ENCODE measurements at regions not wholly inside any gene's neighbourhood (a gene's known extent, or its start where the extent isn't known, plus 50 kb on each side); places are given as distances from the start of the nearest gene placed in this dataset.
"Not testable (repeated sequence)": the region's sequence is repeated elsewhere in the genome, so short reads cannot be mapped to it uniquely, and the experiment has no call there.

GRCh38 chr13:50730496-50731351 is 112.8 kb downstream of the DLEU7 start:
- H3K36me3 Mint-ChIP-seq (ENCODE audit: insufficient read depth): no peaks in the 10 kb centered on the region
- no peak overlapping the region for H3K4me3 Mint-ChIP-seq
- H3K4me1 Mint-ChIP-seq (ENCODE audit: low read depth in 2 of 2): peaks cover 6 to 9% of the 10 kb centered on the region in 2 donors
- no peaks in the 10 kb centered on the region for H3K9me3 Mint-ChIP-seq
- peaks cover 0 to 15% of the 10 kb centered on the region in 2 donors for H3K27me3 Mint-ChIP-seq
- no peak overlapping the region for H3K27ac Mint-ChIP-seq
- DNase-seq (no peak), ATAC-seq (replicated peaks) (no peak)

DNA sequence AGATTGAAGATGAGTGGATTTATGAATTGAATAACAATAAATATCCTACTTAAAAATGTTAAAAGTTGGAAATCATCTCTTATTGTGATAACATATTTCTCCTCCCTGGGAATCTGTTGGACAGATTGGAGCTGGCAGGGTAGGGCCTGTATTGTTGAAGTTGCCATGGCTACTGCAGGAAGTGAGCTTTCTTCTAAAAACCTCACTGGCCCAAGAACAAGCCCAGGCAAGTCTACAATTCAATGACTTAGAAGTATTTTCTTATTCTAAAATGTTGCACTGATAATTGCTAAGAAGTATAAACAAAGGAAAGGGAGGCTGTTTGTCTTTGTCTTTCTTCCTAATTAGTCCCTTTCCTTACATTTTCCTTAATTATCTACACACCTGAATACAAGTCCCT is 112.1 kb downstream of the DLEU7 start:
- Mint-ChIP-seq H3K4me1 (ENCODE audit: low read depth in 2 of 2) (peaks cover 6 to 9% of the 10 kb centered on the region in 2 donors), H3K4me3 (no peak overlapping the region), H3K27ac (peak overlapping the region in 1 of 2 donors; percentile 48), H3K27me3 (peaks cover 0 to 15% of the 10 kb centered on the region in 2 donors), H3K9me3 (no peaks in the 10 kb centered on the region), H3K36me3 (ENCODE audit: insufficient read depth) (no peaks in the 10 kb centered on the region)
- DNase-seq (no peak), ATAC-seq (replicated peaks) (no peak)

DNA sequence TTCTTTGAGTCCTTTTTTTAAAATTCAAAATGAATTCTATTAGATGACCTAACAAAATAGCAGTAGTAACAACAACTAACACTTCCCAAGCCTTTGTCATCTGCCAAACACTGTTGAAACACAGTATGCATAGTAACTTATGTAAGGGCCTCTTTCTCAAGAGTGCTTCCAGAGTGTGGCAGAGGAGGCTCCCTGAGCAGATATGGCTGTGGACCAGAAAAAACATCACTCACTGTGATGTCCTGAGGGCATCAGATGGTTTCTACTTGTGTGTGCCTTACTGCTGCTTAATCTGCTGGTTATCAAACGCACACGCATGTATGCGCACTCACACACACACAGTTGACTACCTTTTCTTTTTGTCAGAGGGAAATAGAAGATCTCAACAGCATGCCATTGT is 110.8 kb downstream of the DLEU7 start:
- Mint-ChIP-seq H3K4me1 (ENCODE audit: low read depth in 2 of 2) (peaks cover 6 to 7% of the 10 kb centered on the region in 2 donors), H3K27me3 (peaks cover 0 to 15% of the 10 kb centered on the region in 2 donors), H3K9me3 (no peaks in the 10 kb centered on the region), H3K4me3 (no peak overlapping the region), H3K27ac (no peak overlapping the region), H3K36me3 (ENCODE audit: insufficient read depth) (no peaks in the 10 kb centered on the region)
- ATAC-seq (replicated peaks) (no peak), DNase-seq (no peak)

DNA sequence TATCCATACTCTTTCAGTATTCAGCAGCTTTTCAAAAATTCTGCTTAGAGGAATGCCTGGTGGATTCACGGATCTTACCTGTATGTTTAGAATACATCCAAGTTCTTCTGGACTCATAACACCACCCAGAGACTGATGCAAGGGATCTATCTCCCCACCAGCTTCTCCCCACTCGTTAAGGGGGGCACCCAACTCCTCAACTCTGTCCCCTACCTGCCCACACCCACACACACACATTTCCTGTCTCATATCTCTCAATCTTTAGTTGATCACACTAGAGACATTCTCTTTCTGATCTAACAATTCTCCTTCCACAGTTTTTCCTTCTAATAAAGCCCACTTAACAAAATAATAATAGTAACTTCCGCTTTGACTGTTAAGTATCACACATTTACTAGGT is 110.1 kb downstream of the DLEU7 start:
- no peaks in the 10 kb centered on the region for H3K9me3 Mint-ChIP-seq
- peaks cover 0 to 15% of the 10 kb centered on the region in 2 donors for H3K27me3 Mint-ChIP-seq

GRCh38 chr13:50735071-50735470 is 108.4 kb downstream of the DLEU7 start:
- peaks cover 0 to 15% of the 10 kb centered on the region in 2 donors for H3K27me3 Mint-ChIP-seq

More for the DNA sequence above, 110.1 kb downstream of the DLEU7 start:
- Mint-ChIP-seq H3K36me3 (ENCODE audit: insufficient read depth) (no peaks in the 10 kb centered on the region), H3K27ac (no peak overlapping the region), H3K4me1 (ENCODE audit: low read depth in 2 of 2) (peaks cover 6 to 7% of the 10 kb centered on the region in 2 donors), H3K4me3 (no peak overlapping the region)
- ATAC-seq (replicated peaks) (no peak), DNase-seq (no peak)

DNA sequence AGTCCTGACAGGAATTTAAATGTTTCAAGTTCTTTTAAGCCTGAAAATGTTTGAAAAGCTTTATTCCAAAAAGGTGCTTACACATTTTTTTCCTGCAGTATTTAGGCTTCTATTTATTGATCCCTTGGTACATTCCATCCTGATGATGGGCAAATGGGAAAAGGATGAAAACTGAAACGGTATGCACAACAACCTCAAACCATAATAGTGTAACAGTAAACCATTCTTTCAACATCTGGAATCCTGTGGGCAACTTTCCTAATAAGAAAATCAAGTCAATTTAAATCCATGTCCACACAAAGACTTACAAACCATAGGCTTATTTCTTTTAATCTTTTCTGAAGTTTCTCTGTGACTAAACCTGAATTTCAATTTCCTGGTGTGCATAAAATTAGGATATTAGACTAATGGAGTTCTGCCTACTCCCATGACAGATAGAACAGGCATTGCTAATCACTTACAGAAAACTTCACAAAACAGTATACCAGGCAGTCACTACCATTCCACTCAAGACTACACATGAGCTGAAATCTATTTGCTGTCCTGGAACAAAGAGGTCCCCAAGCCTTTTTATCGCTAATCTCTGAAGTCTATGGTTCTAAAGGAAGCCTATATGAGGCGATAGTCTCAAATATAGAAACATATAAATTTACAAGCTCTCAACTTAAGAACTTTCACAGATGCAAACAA is 103.3 kb downstream of the DLEU7 start:
- DNase-seq: no peak
- ATAC-seq (replicated peaks): no peak
- Mint-ChIP-seq H3K9me3 (peaks cover 0 to 3% of the 10 kb centered on the region in 2 donors), H3K27me3 (peaks cover 8 to 9% of the 10 kb centered on the region in 2 donors), H3K27ac (no peak overlapping the region), H3K4me3 (no peak overlapping the region), H3K36me3 (ENCODE audit: insufficient read depth) (no peaks in the 10 kb centered on the region), H3K4me1 (ENCODE audit: low read depth in 2 of 2) (peaks cover 4% of the 10 kb centered on the region in 2 donors)

More at GRCh38 chr13:50735071-50735470, 108.4 kb downstream of the DLEU7 start:
- ATAC-seq (replicated peaks) (no peak), DNase-seq (no peak)
- no peaks in the 10 kb centered on the region for H3K9me3 Mint-ChIP-seq
- peaks cover 6 to 7% of the 10 kb centered on the region in 2 donors for H3K4me1 Mint-ChIP-seq (ENCODE audit: low read depth in 2 of 2)
- H3K36me3 Mint-ChIP-seq (ENCODE audit: insufficient read depth): no peaks in the 10 kb centered on the region
- H3K4me3 Mint-ChIP-seq: no peak overlapping the region
- no peak overlapping the region for H3K27ac Mint-ChIP-seq

DNA sequence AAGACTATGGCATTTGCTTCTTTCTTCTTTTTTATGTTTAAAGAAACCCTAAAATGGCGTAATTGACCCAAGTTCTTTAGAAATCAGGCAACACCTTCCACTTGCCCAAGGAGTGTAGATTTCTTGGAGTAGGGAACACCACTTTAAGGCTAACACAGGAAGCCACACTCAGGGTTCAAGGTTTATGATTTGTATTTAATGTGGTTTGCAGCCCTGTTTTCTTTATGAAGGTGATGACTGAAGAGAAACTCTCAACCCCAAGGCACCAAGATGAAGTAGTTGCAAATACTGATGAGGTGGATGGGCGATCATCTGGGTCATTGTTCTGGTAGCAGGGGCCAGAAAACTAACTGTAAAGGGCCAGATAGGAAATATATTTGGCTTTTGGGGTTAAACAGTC is 101.1 kb downstream of the DLEU7 start:
- ATAC-seq (replicated peaks) (no peak), DNase-seq (no peak)
- Mint-ChIP-seq H3K4me3 (no peak overlapping the region), H3K27ac (no peak overlapping the region), H3K36me3 (ENCODE audit: insufficient read depth) (no peaks in the 10 kb centered on the region), H3K27me3 (peaks cover 8 to 9% of the 10 kb centered on the region in 2 donors), H3K9me3 (peaks cover 0 to 3% of the 10 kb centered on the region in 2 donors), H3K4me1 (ENCODE audit: low read depth in 2 of 2) (peaks cover 4% of the 10 kb centered on the region in 2 donors)

DNA sequence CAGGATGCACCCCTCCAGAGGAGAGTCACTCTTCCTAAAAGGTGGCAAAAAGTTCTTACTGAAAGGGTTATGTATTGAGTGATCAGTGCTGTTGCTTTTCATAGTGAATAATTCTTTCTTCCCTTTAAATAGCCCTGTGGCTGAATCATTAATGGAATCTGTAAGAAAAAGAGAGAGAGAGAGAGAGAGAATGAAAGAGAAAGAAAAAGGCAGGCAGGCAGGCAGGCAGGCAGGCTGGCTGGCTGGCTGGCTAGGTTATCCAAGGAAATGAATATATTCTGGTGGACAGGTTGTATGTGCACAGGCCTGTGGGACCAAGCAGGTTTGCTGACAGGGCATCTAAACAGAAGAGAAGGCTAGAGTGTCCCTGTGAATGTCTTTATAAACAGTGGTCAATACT is 100.5 kb downstream of the DLEU7 start:
- Mint-ChIP-seq H3K36me3 (ENCODE audit: insufficient read depth) (no peaks in the 10 kb centered on the region), H3K27ac (peak overlapping the region in 1 of 2 donors; percentile 8), H3K4me3 (no peak overlapping the region), H3K9me3 (peaks cover 0 to 3% of the 10 kb centered on the region in 2 donors), H3K27me3 (peaks cover 8 to 9% of the 10 kb centered on the region in 2 donors), H3K4me1 (ENCODE audit: low read depth in 2 of 2) (peaks cover 4% of the 10 kb centered on the region in 2 donors)
- DNase-seq: no peak
- ATAC-seq (replicated peaks): no peak

DNA sequence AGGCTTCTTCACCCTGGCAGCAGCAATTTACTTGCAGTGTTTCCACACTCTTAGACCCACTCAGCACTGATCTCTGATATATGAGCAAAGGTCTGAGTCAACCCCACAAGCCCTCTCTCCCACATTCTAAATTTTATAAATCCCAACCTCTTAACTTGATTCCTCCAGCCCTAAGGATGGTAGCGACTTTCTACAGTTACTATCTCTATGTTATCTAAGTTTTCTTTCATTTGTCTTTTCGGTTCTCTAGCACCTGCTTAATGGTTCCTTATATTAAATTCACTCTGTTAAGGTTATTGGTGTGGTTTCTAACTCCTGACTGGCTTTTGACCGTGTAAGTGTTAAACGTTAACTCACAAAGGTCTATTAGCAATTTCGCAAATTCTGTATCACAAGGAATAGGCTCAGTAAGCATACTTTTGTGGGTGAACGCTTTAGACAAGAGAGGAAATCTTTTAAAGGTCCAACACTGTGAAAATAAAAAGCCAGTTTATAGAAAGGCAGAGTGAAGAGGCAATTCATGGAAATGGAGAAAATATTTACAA is 99.3 kb downstream of the DLEU7 start:
- ATAC-seq (replicated peaks) (no peak), DNase-seq (no peak)
- H3K9me3 Mint-ChIP-seq: peaks cover 0 to 3% of the 10 kb centered on the region in 2 donors
- H3K4me1 Mint-ChIP-seq (ENCODE audit: low read depth in 2 of 2): peaks cover 4% of the 10 kb centered on the region in 2 donors
- H3K36me3 Mint-ChIP-seq (ENCODE audit: insufficient read depth): no peaks in the 10 kb centered on the region
- no peak overlapping the region for H3K27ac Mint-ChIP-seq
- H3K27me3 Mint-ChIP-seq: peaks cover 8 to 9% of the 10 kb centered on the region in 2 donors
- H3K4me3 Mint-ChIP-seq: no peak overlapping the region

DNA sequence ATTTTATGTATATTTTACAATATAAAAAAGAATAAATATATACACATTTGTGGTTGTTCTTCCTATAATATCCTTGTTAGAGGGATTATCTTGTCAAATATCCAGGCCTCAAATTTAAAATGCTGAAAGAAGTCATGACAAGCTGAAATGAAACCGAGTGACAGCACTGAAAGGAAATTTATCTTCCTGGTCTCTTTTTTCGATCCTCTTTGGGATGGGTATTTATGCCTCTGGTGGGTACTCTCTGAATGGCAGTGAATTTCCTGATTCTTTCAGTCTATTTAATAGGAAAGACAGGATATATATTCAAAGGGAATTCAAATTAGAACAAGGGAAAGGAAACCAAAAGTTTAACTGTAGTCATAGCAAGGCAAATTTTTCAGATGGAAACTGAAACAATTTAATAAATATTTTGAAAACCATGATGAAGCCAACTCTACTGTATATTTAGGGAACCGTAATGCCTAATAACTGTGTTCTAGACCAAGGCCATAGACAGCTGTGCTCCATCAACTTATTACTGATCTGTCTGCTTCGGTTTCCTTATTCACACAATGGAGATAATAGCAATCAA is 97.9 kb downstream of the DLEU7 start:
- Mint-ChIP-seq H3K27me3 (peaks cover 15 to 20% of the 10 kb centered on the region in 2 donors), H3K36me3 (ENCODE audit: insufficient read depth) (no peaks in the 10 kb centered on the region), H3K4me1 (ENCODE audit: low read depth in 2 of 2) (peaks cover 4% of the 10 kb centered on the region in 2 donors), H3K9me3 (peaks cover 0 to 3% of the 10 kb centered on the region in 2 donors), H3K4me3 (no peak overlapping the region), H3K27ac (no peak overlapping the region)
- no peak for ATAC-seq (replicated peaks)
- no peak for DNase-seq

GRCh38 chr13:50747737-50748350 is 95.6 kb downstream of the DLEU7 start:
- Mint-ChIP-seq H3K27me3 (peaks cover 17 to 33% of the 10 kb centered on the region in 2 donors), H3K4me1 (ENCODE audit: low read depth in 2 of 2) (peaks cover 2 to 3% of the 10 kb centered on the region in 2 donors), H3K36me3 (ENCODE audit: insufficient read depth) (no peaks in the 10 kb centered on the region), H3K27ac (no peak overlapping the region), H3K9me3 (no peaks in the 10 kb centered on the region), H3K4me3 (no peak overlapping the region)
- DNase-seq (no peak), ATAC-seq (replicated peaks) (no peak)

GRCh38 chr13:50753221-50753620 is 90.3 kb downstream of the DLEU7 start:
- not testable (repeated sequence) for H3K36me3 Mint-ChIP-seq (ENCODE audit: insufficient read depth); H3K4me1 Mint-ChIP-seq (ENCODE audit: low read depth in 2 of 2); H3K27ac Mint-ChIP-seq; ATAC-seq (replicated peaks); H3K9me3 Mint-ChIP-seq; DNase-seq; H3K4me3 Mint-ChIP-seq
- H3K27me3 Mint-ChIP-seq: peaks cover 28 to 38% of the 10 kb centered on the region in 2 donors
